OCI-LY3 (cell line): ENCODE measurements at regions not wholly inside any gene's neighbourhood (a gene's known extent, or its start where the extent isn't known, plus 50 kb on each side); places are given as distances from the start of the nearest gene placed in this dataset.

ENCODE experiments used
- H2AFZ ChIP-seq: fragments of 200-600, 300-600 bp; shearing (Covaris generic); 2 replicates; pipeline ENCODE4 v1.6.0; 2014; ENCODE audit warnings: antibody characterized with exemption, low read depth, low read length
- H3K27ac ChIP-seq: fragments of 200-600, 300-600 bp; sonication (generic); 2 replicates; pipeline ENCODE4 v1.5.1; 2014; ENCODE audit warnings: mild to moderate bottlenecking, low read length, moderate library complexity, mixed read lengths
- H3K27me3 ChIP-seq: fragments of 200-600, 300-600 bp; sonication (generic); 2 replicates; pipeline ENCODE4 v1.6.1; 2014; ENCODE audit warnings: low read depth, low read length, mixed read lengths
- H3K36me3 ChIP-seq: fragments of 200-600, 300-600 bp; sonication (generic); replicated peaks from 2 replicates; pipeline ENCODE3; 2014; ENCODE audit warnings: low read depth, low read length, mixed read lengths
- H3K4me1 ChIP-seq: fragments of 300-600, 200-600 bp; sonication (generic); 2 replicates; pipeline ENCODE4 v1.6.1; 2014; ENCODE audit warnings: low read length, mixed read lengths
- H3K4me2 ChIP-seq: fragments of 200-600, 300-600 bp; sonication (generic); 2 replicates; pipeline ENCODE4 v1.6.1; 2014; ENCODE audit warnings: low read length, mixed read lengths
- H3K4me3 ChIP-seq: fragments of 300-600, 200-600 bp; sonication (generic); 2 replicates; pipeline ENCODE4 v1.5.1; 2014; ENCODE audit warnings: antibody characterized with exemption, mild to moderate bottlenecking, low read length, moderate library complexity
- H3K79me2 ChIP-seq: fragments of 300-600, 200-600 bp; shearing (Covaris generic); 2 replicates; pipeline ENCODE4 v1.6.1; 2014; ENCODE audit warnings: mild to moderate bottlenecking, low read length, mixed read lengths
- H3K9ac ChIP-seq: fragments of 300-600, 200-600 bp; shearing (Covaris generic); 2 replicates; pipeline ENCODE4 v1.6.0; 2014; ENCODE audit warnings: mild to moderate bottlenecking, low read length, moderate library complexity
- H3K9me3 ChIP-seq: fragments of 200-600, 300-600 bp; shearing (Covaris generic); 2 replicates; pipeline ENCODE4 v1.6.1; 2014; ENCODE audit warnings: low read length, mixed read lengths; ENCODE audit not compliant: insufficient read depth
- H4K20me1 ChIP-seq: fragments of 200-600, 300-600 bp; sonication (generic); 2 replicates; pipeline ENCODE4 v1.6.1; 2016; ENCODE audit warnings: low read length, mixed read lengths; ENCODE audit not compliant: insufficient read depth
- EZH2phosphoT487 ChIP-seq: fragments of 200-600 bp; shearing (Covaris generic); IDR thresholded peaks from 2 replicates; pipeline ENCODE4 v1.6.1; 2018; ENCODE audit warnings: antibody characterized with exemption, mixed run types, low read depth
- TF ChIP-seq, protein P1 (sequence below): fragments of 200-600, 300-600 bp; sonication (generic); IDR thresholded peaks from 2 replicates; pipeline ENCODE4 v1.5.1; 2014; ENCODE audit warnings: antibody characterized with exemption, low read length, low read depth

DNA sequence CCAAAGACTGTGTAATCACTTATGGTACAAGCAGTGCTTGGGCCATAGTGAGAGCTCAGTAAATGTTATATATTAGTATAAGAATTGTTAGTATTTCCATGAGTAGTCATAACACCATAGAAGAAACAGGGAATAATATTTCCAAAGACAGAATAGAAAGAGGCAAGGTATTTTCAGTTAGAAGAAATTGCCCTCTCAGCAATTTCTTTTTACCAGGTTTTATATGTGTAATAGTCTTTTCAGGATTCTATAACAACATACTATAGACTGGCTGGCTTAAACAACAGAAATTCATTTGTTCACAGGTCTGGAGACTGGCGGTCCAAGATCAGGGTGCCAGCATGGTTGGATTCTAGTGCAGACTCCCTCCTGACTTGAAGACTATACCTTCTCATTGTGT, 485.7 kb downstream of the FOXO1 start:
- H4K20me1 ChIP-seq: no peaks in the 10 kb centered on the region
- no peak for TF ChIP-seq EZH2phosphoT487
- TF ChIP-seq, protein P1, sequence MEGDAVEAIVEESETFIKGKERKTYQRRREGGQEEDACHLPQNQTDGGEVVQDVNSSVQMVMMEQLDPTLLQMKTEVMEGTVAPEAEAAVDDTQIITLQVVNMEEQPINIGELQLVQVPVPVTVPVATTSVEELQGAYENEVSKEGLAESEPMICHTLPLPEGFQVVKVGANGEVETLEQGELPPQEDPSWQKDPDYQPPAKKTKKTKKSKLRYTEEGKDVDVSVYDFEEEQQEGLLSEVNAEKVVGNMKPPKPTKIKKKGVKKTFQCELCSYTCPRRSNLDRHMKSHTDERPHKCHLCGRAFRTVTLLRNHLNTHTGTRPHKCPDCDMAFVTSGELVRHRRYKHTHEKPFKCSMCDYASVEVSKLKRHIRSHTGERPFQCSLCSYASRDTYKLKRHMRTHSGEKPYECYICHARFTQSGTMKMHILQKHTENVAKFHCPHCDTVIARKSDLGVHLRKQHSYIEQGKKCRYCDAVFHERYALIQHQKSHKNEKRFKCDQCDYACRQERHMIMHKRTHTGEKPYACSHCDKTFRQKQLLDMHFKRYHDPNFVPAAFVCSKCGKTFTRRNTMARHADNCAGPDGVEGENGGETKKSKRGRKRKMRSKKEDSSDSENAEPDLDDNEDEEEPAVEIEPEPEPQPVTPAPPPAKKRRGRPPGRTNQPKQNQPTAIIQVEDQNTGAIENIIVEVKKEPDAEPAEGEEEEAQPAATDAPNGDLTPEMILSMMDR: no peak
- H3K4me3 ChIP-seq: no peak overlapping the region
- no peak overlapping the region for H3K9ac ChIP-seq
- no peaks in the 10 kb centered on the region for H3K9me3 ChIP-seq
- H3K27me3 ChIP-seq: no peaks in the 10 kb centered on the region
- no peaks in the 10 kb centered on the region for H3K36me3 ChIP-seq
- no peak overlapping the region for H3K4me2 ChIP-seq
- H3K27ac ChIP-seq: no peak overlapping the region
- H3K4me1 ChIP-seq: no peaks in the 10 kb centered on the region
- no peak overlapping the region for H2AFZ ChIP-seq
- no peaks in the 10 kb centered on the region for H3K79me2 ChIP-seq

DNA sequence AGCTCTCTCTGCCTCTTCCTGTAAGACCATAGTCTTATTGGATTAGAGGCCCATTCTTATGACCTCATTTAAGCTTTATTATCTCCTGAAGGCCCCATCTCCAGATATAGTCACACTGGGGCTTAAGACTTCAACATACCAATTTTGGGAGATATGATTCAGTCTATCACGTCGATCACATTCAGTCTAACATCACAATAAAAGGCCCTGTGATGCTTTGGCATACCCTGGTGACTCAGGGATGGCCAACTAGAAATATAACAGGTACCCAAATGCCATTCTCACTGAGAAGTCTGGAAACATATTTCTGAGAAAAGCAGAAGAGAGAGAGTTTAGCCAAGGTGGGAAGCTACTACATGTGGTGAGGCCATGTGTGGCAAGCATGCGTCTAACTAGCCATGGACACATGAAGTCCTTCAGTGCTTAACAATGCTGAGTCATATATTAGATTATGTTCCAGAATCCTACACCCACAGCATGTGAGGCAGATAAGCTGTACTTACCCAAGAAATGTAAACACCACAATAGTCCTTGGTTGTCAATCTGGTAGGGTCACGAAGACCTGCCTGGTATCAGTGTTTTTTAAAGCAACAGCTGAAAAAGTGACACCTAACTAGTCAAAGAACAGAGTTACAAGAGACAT, 485.1 kb downstream of the FOXO1 start:
- Histone ChIP-seq H3K9me3 (no peaks in the 10 kb centered on the region), H3K4me2 (no peak overlapping the region), H3K79me2 (no peaks in the 10 kb centered on the region), H3K36me3 (no peaks in the 10 kb centered on the region), H3K4me3 (no peak overlapping the region), H3K4me1 (no peaks in the 10 kb centered on the region), H3K9ac (no peak overlapping the region), H4K20me1 (no peaks in the 10 kb centered on the region), H2AFZ (no peak overlapping the region), H3K27me3 (no peaks in the 10 kb centered on the region), H3K27ac (no peak overlapping the region)
- TF ChIP-seq, protein P1: no peak

DNA sequence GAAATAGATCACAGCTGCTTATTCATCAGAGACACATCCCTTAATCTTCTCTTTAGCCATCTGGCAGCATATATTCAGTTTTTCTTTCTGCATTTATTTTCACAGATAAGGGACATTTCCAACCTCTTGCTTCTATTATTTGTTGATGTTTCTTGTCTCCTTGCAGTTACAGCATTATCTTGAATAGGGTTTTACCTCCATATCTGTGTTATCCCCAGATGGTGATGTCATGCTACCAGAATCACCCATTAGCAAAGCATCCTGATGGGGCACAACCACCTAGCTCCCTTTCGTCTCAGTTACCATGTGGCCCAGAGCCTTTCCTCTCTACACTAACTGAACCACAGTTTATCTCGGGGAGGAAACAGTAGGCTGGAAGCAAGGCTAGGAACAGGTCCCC, 483.9 kb downstream of the FOXO1 start:
- no peaks in the 10 kb centered on the region for H4K20me1 ChIP-seq
- no peak overlapping the region for H2AFZ ChIP-seq
- no peak overlapping the region for H3K27ac ChIP-seq
- H3K4me3 ChIP-seq: no peak overlapping the region
- H3K36me3 ChIP-seq: no peaks in the 10 kb centered on the region
- no peaks in the 10 kb centered on the region for H3K4me1 ChIP-seq
- H3K4me2 ChIP-seq: no peak overlapping the region
- H3K9me3 ChIP-seq: no peaks in the 10 kb centered on the region
- no peaks in the 10 kb centered on the region for H3K79me2 ChIP-seq
- TF ChIP-seq, protein P1: no peak
- no peak for TF ChIP-seq EZH2phosphoT487
- H3K27me3 ChIP-seq: no peaks in the 10 kb centered on the region
- H3K9ac ChIP-seq: no peak overlapping the region

DNA sequence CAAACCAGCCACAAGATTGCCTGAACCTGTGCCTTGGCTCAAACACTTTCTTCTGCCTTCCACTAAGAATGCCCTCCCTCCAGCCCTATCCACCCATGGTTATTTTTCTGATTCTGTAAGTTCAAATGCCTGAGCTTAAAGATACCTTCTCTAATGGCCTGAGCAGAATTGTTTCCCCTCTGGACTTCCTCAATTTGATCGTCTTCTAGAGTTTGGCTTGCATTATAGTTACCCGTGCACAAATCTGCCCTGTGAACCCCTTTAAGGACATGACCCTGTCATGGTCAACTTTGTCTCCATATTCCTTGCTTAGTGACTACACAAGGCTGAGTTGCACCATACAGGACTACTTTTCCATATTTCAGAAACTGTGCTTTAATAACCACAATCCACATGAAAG, 481.0 kb downstream of the FOXO1 start:
- TF ChIP-seq EZH2phosphoT487: no peak
- TF ChIP-seq, protein P1: no peak
- no peaks in the 10 kb centered on the region for H3K36me3 ChIP-seq
- H3K27ac ChIP-seq: no peak overlapping the region
- H3K9ac ChIP-seq: no peak overlapping the region
- no peaks in the 10 kb centered on the region for H3K79me2 ChIP-seq
- no peak overlapping the region for H3K4me2 ChIP-seq
- H2AFZ ChIP-seq: no peak overlapping the region
- no peaks in the 10 kb centered on the region for H4K20me1 ChIP-seq
- no peaks in the 10 kb centered on the region for H3K9me3 ChIP-seq
- H3K4me3 ChIP-seq: no peak overlapping the region
- H3K4me1 ChIP-seq: peaks cover 3% of the 10 kb centered on the region
- no peaks in the 10 kb centered on the region for H3K27me3 ChIP-seq
